Left hindlimb (tissue), 1 donor: ENCODE measurements at regions not wholly inside any gene's neighbourhood (a gene's known extent, or its start where the extent isn't known, plus 50 kb on each side); places are given as distances from the start of the nearest gene placed in this dataset.

Experiments used
- DNase-seq: peaks from one replicate; pipeline ENCODE4 v3.0.0-alpha.2; 2018

DNA sequence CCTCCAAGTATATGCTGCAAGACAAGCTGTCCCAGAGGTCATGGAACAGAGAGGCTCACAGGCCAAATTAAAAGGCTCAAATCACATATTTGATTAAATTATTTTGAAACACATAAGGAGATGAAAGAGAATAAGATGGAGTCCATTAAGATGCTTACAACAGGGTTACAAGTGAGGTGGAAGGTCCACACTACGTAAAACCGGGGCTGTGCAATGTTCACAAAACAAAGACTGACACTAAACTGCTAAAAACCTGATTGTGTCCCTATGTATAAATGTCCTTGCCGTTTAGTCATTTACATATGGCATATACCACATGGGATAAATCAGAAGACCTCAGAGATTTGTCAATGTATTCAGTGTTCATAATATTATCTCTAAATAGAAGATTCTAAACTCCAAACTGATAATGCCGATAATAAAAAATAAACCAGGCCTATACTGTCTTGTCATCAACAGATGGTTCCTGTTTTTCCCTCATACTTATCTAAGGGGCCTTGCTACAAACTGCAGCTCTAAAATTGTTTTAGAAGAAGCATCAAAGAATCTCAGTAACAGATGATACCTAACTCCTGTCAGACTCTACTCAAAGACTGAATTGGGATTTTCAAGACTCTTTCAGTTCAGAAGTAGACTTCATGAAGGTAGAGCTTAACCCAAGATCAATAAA is 51.8 kb upstream of the RIPOR2 start:
- DNase-seq, result no peak

GRCh38 chr6:24988562-24988961 is 52.8 kb upstream of the RIPOR2 start:
- no peak for DNase-seq

DNA sequence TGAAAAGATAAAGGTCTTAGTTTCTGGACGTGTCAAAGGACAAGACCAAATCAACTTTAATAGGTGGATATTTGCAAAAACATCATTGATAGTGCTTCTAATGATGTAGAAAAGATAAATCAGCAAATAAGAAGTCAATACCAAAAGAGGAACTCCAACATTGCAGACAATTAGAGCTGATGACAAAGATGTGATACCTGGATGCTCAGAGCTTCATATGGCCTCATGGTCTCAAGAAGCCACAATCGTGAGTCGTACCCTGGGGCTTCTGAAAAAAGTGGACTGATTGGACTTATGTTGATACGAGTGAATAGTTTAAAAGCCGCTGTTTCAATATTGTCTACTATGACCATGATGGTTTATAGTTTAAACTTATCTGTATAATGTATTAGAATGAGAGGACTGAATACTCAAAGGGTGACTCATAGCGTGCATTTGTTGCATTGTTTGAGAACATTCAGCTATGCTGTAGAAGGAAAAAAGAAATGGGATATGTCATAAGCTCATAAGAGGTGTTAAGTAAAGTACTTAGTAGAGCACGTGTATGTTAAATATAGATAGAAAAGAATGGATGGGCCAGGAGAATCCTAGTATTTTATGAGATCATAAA is 54.6 kb upstream of the RIPOR2 start:
- no peak for DNase-seq

GRCh38 chr6:24990944-24991809 is 55.4 kb upstream of the RIPOR2 start:
- no peak for DNase-seq

- DNase-seq, result peak; percentile 33
These were observed 56.2 kb upstream of the RIPOR2 start for GRCh38 chr6:24991810-24992467.

DNA sequence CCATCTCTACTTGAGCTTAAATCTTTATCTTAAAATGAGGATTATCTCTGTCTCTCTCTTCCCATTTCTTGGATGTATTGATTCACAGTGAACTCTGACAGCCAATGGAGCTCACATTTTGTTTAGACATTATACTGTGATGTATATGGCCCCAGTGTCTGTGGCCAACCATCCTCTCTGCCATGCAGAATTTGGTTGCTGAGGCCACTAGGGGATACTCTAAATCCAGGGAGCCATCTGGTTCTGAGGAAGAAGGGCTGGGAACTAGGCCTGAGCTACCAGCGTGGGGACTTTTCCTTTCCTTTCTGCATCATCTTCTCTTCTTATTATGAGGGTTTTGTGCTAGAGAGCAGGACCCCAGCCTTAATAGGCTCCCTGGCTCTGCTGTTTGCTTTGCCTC is 59.1 kb upstream of the RIPOR2 start:
- DNase-seq, result no peak

DNA sequence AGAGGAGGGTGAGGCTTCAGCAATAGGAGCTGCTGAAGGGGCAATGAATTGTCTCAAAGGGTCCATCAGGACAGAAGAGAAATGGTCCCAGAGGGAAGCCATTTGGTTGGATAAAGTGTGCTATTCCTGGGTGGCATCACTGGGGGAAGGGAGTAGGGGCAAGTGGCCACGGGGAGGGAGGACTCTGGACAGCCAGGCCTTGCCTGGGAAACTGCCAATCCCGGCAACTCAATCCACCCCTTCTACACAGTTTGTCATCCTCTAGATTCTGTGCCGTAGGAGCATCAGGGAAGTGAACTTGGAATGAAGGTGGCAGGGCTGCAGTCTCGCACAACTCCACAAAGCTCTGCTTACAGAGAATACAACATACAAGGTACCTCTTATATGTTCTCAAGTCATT is 59.5 kb upstream of the RIPOR2 start:
- DNase-seq, result no peak

GRCh38 chr6:24996269-24996836 is 60.6 kb upstream of the RIPOR2 start:
- no peak for DNase-seq

DNA sequence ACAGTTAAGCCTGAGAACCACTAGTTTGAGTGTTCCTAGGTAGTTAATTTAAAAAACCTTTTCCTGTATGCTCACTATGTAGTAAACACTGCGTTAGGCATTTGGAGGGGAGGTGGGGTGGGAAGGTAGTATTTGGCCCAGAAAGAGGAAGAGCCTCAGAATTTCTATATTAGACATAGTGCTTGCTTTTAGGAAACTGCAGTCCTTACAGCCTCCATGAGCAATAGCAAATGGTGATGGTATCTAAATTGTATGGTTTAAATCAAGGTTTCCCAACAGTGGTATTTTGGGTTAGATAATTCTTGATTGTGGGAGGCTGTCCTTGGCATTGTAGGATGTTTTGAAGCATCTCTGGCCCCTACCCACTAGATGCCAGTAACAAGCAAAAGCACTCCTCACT is 61.5 kb upstream of the RIPOR2 start:
- no peak for DNase-seq

GRCh38 chr6:24997905-24998304 is 62.1 kb upstream of the RIPOR2 start:
- no peak for DNase-seq

- DNase-seq, result no peak
These were observed 66.7 kb upstream of the RIPOR2 start for GRCh38 chr6:25002326-25003091.

DNA sequence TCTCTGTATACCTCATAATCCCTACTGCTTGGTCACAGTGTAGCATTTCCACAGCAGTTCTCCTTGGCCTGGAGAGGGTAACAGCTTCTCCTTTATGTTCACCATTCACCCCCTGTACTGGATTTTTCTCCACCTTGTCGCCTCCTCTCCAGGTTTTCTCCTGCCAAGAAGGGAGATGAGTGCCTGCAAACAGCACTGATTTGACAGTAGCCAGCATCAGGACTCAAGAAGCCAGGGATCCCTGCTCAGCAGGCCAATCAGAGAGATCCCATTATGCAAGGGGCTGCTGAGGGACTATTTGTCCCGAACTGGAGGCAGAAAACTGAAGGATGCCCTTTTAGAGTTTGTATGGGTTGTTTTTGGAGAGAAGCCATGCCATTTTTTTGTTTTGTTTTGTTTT is 68.6 kb upstream of the RIPOR2 start:
- no peak for DNase-seq

- no peak for DNase-seq
These were observed 69.2 kb upstream of the RIPOR2 start for GRCh38 chr6:25005010-25005409.

DNA sequence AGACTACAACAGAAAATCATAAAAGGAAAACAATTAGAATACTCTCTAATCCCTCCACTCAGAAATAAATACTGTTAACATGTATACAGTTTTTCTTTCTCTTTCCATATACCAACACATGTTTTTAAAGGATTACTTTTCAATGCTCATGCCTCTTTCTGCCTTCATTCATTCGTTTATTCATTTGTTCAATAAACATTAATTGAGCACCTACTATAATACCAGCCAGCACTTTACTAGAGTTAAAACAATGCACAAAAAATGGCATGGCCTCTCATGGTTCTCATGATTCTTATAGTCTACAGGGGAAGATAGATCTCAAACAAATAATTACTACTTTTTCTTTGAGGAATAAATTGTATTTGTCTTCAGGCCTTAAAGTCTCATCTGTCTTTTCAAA is 70.3 kb upstream of the RIPOR2 start:
- DNase-seq, result no peak

DNA sequence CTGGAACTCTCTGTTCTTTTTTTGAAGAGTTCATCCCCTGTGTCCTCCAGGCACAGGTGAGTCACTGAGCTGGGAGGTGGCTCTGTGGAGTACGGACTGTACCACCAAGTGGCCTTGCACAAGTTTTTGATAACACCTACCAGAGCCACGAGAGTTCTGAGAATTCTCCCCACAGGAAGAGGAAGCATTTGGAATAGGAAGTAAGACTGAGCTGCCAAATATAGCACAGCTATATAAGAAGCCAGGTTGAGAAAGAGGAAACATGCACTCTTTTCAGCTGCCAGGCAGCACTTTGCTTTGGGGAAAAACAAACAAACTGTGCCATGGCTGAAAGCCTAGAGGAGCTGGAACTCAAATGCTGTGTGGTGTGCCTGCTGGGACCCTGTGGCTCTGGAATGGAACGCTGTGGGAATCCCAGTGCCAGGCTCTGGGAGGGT is 70.8 kb upstream of the RIPOR2 start:
- DNase-seq, result peak; percentile 47

GRCh38 chr6:25007269-25007699 is 71.5 kb upstream of the RIPOR2 start:
- no peak for DNase-seq

DNA sequence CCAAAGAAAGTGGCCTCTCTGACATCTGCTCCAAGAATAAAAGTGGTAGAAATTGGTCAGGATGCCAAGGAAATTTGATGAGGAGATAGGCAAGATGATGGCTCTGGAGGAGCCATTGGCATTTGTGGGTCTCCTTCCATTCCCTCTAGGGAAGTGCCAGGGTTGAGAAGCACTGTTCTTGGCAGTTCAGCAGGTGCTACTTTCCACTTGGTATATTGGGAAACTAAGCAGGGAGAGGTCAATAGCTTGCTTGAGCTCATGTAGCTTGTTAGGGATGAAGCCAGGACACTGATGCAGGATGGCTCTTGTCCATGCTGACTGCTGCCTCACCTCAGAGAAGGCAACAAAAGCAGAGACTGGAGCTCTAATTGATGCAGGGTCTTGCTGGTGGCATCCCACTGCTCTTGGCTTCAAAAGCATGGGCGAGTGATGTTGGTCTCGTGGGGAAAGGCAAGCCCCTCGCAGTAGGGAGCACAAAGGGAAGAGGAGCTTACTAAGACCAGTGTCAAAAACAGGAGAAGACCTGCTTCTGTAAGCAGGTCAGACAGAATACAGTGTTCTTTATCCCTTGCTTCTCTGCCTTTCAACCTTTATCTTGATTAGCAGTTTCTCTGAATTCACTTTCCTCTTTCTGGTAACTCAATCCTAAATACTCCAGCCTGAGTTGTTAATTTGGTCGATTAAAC is 73.1 kb upstream of the RIPOR2 start:
- no peak for DNase-seq

DNA sequence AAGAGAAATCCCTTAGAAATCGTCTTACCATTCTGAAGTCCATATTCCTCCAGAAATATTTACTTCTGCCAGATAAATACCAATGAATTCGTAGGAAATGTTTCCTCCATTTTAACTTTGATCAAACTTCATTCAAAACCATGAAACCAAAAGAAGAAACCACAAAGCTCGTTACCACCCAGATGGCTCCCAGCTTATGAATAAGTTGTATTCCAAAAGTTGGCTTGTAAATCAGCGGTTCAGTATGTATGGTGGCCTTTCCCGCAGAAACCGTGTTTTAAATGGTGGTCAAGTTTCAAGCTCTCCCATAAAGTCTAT is 73.6 kb upstream of the RIPOR2 start:
- DNase-seq, result no peak

GRCh38 chr6:25010176-25010575 is 74.4 kb upstream of the RIPOR2 start:
- DNase-seq, result no peak

- no peak for DNase-seq
These were observed 75.3 kb upstream of the RIPOR2 start for GRCh38 chr6:25010902-25011625.

DNA sequence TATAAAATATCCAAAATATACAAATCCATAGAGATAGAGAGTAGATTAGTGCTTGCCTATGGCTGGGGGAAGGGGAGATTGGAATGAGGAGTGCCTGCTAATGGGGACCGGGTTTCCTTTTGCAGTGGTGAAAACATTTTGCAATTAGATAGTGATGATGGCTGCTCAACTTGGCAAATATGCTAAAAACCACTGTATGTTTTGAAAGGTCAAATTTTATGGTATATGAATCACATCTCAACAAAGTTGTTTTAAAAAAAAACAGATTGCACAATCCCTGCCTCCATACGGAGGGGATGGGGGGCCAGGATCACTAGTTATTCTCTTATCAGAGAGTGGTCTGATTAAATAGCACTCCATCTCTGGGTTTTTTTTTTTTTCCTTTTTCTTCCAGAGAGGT is 76.9 kb upstream of the RIPOR2 start:
- DNase-seq, result no peak
